ENCODE measurements at regions not wholly inside any gene's neighbourhood (a gene's known extent, or its start where the extent isn't known, plus 50 kb on each side); places are given as distances from the start of the nearest gene placed in this dataset.

DNA sequence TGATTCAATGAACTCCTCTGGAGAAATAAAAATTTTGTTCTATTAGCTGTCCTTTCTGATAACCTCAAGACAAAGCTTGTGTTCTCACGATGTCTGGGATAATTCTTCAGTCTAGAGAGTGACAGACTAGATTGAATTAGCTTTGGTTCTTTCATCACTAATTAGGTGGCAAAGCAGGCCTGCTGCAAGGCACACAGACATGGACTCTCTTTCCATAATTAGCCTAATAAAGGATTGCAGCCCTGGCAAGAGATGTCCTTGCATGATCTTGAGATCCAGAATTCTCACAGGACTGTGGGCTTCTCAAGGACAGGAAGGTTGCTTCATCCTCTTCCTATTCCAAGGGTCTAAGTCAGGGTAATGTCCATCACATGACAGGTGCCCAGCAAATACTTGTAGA is 245.6 kb upstream of the ZC3H12C start:
- TF ChIP-seq, protein P1, sequence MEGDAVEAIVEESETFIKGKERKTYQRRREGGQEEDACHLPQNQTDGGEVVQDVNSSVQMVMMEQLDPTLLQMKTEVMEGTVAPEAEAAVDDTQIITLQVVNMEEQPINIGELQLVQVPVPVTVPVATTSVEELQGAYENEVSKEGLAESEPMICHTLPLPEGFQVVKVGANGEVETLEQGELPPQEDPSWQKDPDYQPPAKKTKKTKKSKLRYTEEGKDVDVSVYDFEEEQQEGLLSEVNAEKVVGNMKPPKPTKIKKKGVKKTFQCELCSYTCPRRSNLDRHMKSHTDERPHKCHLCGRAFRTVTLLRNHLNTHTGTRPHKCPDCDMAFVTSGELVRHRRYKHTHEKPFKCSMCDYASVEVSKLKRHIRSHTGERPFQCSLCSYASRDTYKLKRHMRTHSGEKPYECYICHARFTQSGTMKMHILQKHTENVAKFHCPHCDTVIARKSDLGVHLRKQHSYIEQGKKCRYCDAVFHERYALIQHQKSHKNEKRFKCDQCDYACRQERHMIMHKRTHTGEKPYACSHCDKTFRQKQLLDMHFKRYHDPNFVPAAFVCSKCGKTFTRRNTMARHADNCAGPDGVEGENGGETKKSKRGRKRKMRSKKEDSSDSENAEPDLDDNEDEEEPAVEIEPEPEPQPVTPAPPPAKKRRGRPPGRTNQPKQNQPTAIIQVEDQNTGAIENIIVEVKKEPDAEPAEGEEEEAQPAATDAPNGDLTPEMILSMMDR (IDR thresholded peaks at IDR 0.05) = no peak
- TF ChIP-seq EP300 (IDR thresholded peaks at IDR 0.05) (no peak), POLR2A (IDR thresholded peaks at IDR 0.05) (no peak), POLR2AphosphoS5 (IDR thresholded peaks at IDR 0.05) (no peak)
